GM18505 (cell line): ENCODE measurements at regions not wholly inside any gene's neighbourhood (a gene's known extent, or its start where the extent isn't known, plus 50 kb on each side); places are given as distances from the start of the nearest gene placed in this dataset.

Experiments
- ATAC-seq: cut with Tn5 transposase; IDR thresholded peaks from one replicate; pipeline ENCODE4 v1.9.1; 2021; ENCODE audit not compliant: unreplicated experiment
- POLR2A ChIP-seq: IDR thresholded peaks from 4 replicates; pipeline ENCODE4 v1.6.1; 2011; ENCODE audit warnings: borderline replicate concordance; ENCODE audit not compliant: insufficient read depth, insufficient read length; ENCODE audit errors: extremely low read depth

DNA sequence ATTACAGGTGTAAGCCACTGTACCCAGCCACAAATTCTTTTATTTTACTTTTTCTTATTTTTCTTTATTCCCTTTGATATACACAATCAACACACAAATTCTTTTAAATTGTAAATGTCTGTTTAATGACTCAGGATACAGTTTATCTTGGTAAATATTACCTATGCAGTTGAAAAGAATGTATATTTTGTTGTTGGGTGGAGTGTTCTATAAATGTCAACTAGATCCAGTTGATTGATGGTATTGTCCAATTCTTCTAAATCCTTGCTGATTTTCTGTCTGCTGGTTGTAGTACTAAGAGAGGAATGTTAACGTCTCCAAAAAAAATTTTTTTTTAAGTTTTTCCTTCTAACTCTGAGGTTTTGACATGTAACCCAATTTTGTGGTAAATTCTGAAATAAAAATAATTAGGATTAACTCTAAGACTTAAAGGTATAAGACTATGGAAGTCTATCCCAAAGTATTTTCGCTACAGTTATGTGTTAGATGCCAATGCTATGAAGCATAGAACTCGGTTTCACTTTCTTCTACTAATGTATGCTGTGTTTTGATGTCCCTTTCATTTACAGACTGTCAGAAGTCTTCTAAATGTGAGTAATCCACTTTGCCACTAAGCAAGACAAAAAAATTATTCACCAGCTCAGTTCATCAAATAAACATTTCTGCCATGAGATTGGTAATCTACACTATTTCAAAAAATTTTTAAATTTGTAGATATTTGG is 720.2 kb upstream of the C9orf72 start:
- no peak for ATAC-seq
- TF ChIP-seq POLR2A: no peak

DNA sequence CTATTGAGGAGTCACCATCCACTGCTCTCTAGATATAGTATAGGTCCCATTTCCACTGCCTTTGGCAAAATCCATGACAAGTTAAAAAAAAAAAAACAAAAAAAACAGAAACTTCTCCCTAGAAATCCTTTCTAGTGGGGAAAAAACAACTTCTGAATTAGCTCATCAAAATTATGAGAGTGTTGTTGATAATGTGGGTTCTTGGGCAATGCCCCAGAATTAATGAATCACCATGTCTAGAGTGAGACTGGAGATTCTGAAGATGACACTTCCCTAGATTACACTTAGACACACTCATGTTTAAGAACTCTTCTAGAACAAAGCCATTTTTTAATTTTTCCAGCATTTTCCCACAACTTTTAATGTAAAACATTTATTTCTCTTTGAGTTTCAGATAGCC is 728.0 kb upstream of the C9orf72 start:
- no peak for ATAC-seq
- TF ChIP-seq POLR2A: no peak

DNA sequence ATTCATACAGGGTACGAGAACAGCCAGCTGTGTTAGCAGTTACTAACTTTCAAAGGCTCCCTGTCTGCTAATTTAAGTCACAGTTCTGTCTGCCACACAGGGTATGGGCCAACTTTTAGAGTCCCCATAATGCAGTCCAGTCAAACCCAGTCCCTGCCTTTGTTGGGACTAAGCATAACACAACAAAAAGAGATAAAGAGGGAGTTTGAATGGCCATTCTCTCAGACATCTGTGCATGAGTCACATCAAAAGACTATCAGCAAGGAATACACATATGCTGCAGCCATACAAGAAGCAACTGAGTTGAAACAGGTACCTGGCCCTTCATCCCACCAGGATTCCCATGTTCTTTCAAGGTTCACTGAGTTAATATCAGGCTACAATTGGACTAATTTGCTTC is 744.5 kb upstream of the C9orf72 start:
- TF ChIP-seq POLR2A: no peak
- no peak for ATAC-seq

- no peak for ATAC-seq
- no peak for TF ChIP-seq POLR2A
Observed at GRCh38 chr9:28318515-28318914, 745.2 kb upstream of the C9orf72 start.

- ATAC-seq: no peak
- no peak for TF ChIP-seq POLR2A
Observed at GRCh38 chr9:28319981-28320380, 746.7 kb upstream of the C9orf72 start.

DNA sequence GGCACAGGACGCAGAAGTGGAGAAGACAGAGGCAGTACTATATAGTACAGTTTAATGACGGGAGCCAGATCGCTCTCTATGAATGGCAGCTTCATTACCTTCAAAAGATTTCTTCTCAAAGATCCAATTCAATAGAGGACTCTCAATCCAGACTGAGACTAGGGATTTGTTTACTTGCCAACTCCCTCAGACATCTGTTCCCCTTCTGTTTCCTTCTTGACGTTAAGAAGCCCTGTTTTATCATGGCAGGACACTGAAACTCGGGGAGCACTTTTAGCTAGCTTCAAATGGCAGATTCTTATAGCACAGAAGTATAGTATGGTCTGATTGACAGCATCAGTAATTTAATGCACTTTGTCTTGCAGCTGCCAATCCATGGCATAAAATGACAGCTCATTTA is 747.3 kb upstream of the C9orf72 start:
- no peak for ATAC-seq

GRCh38 chr9:28329323-28329722 is 756.0 kb upstream of the C9orf72 start:
- TF ChIP-seq POLR2A: no peak

More for the DNA sequence above, 747.3 kb upstream of the C9orf72 start:
- no peak for TF ChIP-seq POLR2A

DNA sequence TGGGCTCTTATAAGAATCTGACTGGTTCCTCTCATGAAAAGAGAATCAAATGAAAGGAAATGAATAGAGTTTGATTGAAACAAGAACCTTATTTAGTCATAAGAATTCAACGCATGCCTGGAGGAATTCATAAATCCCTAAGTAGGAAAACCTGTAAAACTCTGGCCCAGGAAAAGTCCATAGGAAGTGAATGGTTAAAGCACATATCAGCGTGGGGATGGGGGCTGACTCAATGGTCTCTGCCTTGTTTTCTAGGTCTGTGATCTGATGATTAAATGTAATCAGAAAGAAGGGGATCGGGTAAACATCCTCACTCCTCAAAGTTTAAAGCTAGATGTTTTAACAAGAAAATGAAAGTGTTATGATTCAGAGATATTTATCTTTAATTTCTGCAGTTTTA is 759.4 kb upstream of the C9orf72 start:
- no peak for ATAC-seq

More at GRCh38 chr9:28329323-28329722, 756.0 kb upstream of the C9orf72 start:
- ATAC-seq: no peak

GRCh38 chr9:28341913-28342312 is 768.6 kb upstream of the C9orf72 start:
- no peak for TF ChIP-seq POLR2A

More for the DNA sequence above, 759.4 kb upstream of the C9orf72 start:
- no peak for TF ChIP-seq POLR2A

GRCh38 chr9:28342815-28343338 is 769.6 kb upstream of the C9orf72 start:
- no peak for ATAC-seq
- TF ChIP-seq POLR2A: no peak

More at GRCh38 chr9:28341913-28342312, 768.6 kb upstream of the C9orf72 start:
- ATAC-seq: no peak

DNA sequence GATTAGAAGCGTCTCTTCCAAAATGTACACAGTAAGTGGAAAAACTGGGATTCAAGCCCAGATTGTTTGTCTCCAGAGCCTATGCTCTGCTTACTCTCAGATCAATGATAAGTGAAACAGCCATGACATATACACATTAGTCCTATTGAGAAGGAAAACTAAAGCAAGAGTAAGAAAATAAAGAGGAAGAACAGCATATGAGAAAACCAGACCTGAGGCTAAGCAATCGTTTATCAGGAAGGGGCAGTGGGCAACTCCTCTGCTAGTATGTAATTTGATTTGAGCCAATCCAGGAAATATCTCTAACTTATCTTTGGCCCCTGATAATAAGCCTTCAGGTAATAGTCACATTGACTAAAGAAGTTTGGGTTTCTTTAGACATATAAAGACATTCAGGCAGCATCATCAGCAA is 789.9 kb upstream of the C9orf72 start:
- no peak for TF ChIP-seq POLR2A
- no peak for ATAC-seq

DNA sequence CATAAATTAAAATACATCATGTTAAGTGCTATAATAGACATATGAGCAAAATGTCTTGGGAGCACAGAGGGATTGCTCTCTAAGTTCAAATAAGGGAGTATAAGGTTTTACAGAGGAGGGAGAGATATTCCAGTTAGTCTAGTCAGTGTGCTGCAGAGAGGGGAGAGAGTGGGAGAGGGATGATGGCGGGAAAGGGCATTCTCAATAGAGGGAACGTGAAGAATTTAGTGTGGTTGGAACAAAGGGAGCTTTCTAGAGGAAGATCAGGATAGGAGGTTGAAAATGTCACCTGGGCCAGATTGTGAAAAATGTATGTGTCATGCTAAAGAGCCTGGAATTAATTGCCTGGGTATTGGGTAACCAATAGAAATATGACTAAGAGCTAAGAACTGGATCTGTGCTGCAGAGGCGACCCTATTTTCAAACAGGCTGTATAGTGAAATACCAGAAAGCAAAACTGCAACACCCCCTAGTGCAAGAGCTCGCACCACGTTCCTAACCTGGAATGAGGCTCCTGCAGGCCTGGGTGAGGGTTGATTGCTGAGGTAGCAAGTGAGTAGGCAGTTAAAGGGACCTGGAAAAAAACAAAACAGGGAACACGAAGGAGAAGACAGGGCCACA is 791.8 kb upstream of the C9orf72 start:
- ATAC-seq: no peak
- TF ChIP-seq POLR2A: no peak

GRCh38 chr9:28365728-28366127 is 792.4 kb upstream of the C9orf72 start:
- ATAC-seq: no peak
- TF ChIP-seq POLR2A: no peak

- no peak for TF ChIP-seq POLR2A
- ATAC-seq: no peak
Observed at GRCh38 chr9:28378231-28378630, 805.0 kb upstream of the C9orf72 start.
